ENCODE measurements at regions not wholly inside any gene's neighbourhood (a gene's known extent, or its start where the extent isn't known, plus 50 kb on each side); places are given as distances from the start of the nearest gene placed in this dataset.

DNA sequence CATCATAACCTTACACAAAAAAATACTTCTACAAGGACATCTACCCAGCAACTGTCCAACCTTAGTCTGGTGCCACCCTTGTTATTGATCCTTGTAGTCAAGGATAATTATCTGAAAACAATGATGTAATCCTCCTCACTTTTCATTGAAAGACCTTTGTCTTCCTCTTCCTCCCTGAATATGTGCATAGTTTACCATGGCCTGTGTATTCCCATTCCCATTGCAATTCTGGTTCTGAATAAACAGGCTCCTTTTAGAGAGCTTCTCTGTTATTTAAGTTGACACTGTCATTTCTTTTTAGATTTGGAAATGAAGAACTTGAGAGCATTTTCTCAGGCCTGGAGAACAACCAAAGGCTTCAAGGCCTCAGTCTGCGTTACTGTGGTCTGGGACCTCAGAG is 53.3 kb upstream of the RNF7 start:
- H3K9ac ChIP-seq (ENCODE audit: low read depth, low read length): no peak overlapping the region
- H3K4me3 ChIP-seq (ENCODE audit: insufficient read depth, low read depth, low read length): no peak overlapping the region
- dilution Hi-C loops (cut with HindIII; ENCODE audit: low sequenced_read_pairs, unreplicated experiment): no loop called here
- H2AFZ ChIP-seq (replicated peaks; ENCODE audit: low read length, poor library complexity): no peak overlapping the region
- no peaks in the 10 kb centered on the region for H3K27me3 ChIP-seq (ENCODE audit: control insufficient read depth, insufficient read depth, low read length)
- ATAC-seq (ENCODE audit: low read depth): no peak
- ChIA-PET CTCF (no interaction called here), POLR2A (ENCODE audit: unreplicated experiment) (no interaction called here)
- H3K9me1 ChIP-seq (ENCODE audit: insufficient read depth, low read length): peaks cover 15% of the 10 kb centered on the region
- H3K4me1 ChIP-seq (ENCODE audit: control insufficient read depth, insufficient read depth, low read length): peaks cover 8% of the 10 kb centered on the region; the same call in 1 of the 2 replicates
- H3K56ac ChIP-seq (ENCODE audit: extremely low read depth, insufficient read depth, low read length): no peak overlapping the region
- no peak for TF ChIP-seq MXI1 (IDR thresholded peaks at IDR 0.05; ENCODE audit: borderline replicate concordance, low read depth, low read length)
- TF ChIP-seq MAFK (IDR thresholded peaks at IDR 0.05; ENCODE audit: low read depth, low read length): no peak
- TF ChIP-seq FOS (IDR thresholded peaks at IDR 0.05; ENCODE audit: low read depth, low read length): no peak
- TF ChIP-seq, protein P1, sequence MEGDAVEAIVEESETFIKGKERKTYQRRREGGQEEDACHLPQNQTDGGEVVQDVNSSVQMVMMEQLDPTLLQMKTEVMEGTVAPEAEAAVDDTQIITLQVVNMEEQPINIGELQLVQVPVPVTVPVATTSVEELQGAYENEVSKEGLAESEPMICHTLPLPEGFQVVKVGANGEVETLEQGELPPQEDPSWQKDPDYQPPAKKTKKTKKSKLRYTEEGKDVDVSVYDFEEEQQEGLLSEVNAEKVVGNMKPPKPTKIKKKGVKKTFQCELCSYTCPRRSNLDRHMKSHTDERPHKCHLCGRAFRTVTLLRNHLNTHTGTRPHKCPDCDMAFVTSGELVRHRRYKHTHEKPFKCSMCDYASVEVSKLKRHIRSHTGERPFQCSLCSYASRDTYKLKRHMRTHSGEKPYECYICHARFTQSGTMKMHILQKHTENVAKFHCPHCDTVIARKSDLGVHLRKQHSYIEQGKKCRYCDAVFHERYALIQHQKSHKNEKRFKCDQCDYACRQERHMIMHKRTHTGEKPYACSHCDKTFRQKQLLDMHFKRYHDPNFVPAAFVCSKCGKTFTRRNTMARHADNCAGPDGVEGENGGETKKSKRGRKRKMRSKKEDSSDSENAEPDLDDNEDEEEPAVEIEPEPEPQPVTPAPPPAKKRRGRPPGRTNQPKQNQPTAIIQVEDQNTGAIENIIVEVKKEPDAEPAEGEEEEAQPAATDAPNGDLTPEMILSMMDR (conservative IDR thresholded peaks at IDR 0.05; ENCODE audit: low read depth, low read length): no peak
- no peak for TF ChIP-seq MAZ (IDR thresholded peaks at IDR 0.05; ENCODE audit: borderline replicate concordance, low read depth, low read length)
- TF ChIP-seq SMC3 (IDR thresholded peaks at IDR 0.05; ENCODE audit: low read depth, low read length): no peak
- TF ChIP-seq POLR2A (IDR thresholded peaks at IDR 0.05; ENCODE audit: low read depth, low read length): no peak
- TF ChIP-seq BHLHE40 (IDR thresholded peaks at IDR 0.05; ENCODE audit: low read depth, low read length): no peak
- no peak for TF ChIP-seq CHD1 (IDR thresholded peaks at IDR 0.05; ENCODE audit: low read depth, low read length)
- TF ChIP-seq, protein P2, sequence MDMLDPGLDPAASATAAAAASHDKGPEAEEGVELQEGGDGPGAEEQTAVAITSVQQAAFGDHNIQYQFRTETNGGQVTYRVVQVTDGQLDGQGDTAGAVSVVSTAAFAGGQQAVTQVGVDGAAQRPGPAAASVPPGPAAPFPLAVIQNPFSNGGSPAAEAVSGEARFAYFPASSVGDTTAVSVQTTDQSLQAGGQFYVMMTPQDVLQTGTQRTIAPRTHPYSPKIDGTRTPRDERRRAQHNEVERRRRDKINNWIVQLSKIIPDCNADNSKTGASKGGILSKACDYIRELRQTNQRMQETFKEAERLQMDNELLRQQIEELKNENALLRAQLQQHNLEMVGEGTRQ (IDR thresholded peaks at IDR 0.05; ENCODE audit: low read depth, low read length): no peak
- no peak for TF ChIP-seq RAD21 (IDR thresholded peaks at IDR 0.05; ENCODE audit: low read length)
- no peak for TF ChIP-seq CEBPB (IDR thresholded peaks at IDR 0.05; ENCODE audit: low read depth, low read length)
- TF ChIP-seq, protein P3, sequence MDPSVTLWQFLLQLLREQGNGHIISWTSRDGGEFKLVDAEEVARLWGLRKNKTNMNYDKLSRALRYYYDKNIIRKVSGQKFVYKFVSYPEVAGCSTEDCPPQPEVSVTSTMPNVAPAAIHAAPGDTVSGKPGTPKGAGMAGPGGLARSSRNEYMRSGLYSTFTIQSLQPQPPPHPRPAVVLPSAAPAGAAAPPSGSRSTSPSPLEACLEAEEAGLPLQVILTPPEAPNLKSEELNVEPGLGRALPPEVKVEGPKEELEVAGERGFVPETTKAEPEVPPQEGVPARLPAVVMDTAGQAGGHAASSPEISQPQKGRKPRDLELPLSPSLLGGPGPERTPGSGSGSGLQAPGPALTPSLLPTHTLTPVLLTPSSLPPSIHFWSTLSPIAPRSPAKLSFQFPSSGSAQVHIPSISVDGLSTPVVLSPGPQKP (IDR thresholded peaks at IDR 0.05; ENCODE audit: borderline replicate concordance, low read depth, low read length): no peak
- H2BK15ac ChIP-seq (ENCODE audit: low read depth, low read length): no peak overlapping the region
- H2BK120ac ChIP-seq (ENCODE audit: low read depth, low read length): no peak overlapping the region
- no peak overlapping the region for H3K4me2 ChIP-seq (ENCODE audit: low read depth, low read length)
- H3K79me1 ChIP-seq (ENCODE audit: low read depth in 1 of 2, low read length in 2 of 2): no peaks in the 10 kb centered on the region; a peak in 1 of 4 replicates
- in situ Hi-C loops (cut with MboI; ENCODE audit: low sequenced_read_pairs): no loop called here
- no peak overlapping the region for H2AK5ac ChIP-seq (ENCODE audit: low read depth, low read length)
- no peak overlapping the region for H3K4ac ChIP-seq (ENCODE audit: low read depth, low read length)
- H4K91ac ChIP-seq (ENCODE audit: insufficient read depth, low read depth, low read length): no peak overlapping the region
- no CpG with 5 or more reads among the region's 1 CpG for WGBS, 2 experiments (ENCODE audit: extremely low coverage in 2 of 2, insufficient read length in 1 of 2)
- no peak overlapping the region for H3K18ac ChIP-seq (ENCODE audit: low read depth, low read length)
- H2BK5ac ChIP-seq (ENCODE audit: low read depth, low read length, poor library complexity, severe bottlenecking): no peak overlapping the region
- H2AK9ac ChIP-seq (replicated peaks; ENCODE audit: low read depth, low read length, poor library complexity): no peak overlapping the region
- H4K5ac ChIP-seq (ENCODE audit: low read depth, low read length): no peak overlapping the region
- intact Hi-C loops (cut with micrococcal nuclease): no loop called here
- DNase-seq: no peak
- H3K14ac ChIP-seq (replicated peaks; ENCODE audit: low read depth, low read length): no peak overlapping the region
- no peak overlapping the region for H2BK20ac ChIP-seq (ENCODE audit: low read depth, low read length)
- H3K36me3 ChIP-seq (ENCODE audit: control insufficient read depth, insufficient read depth, low read length): no peaks in the 10 kb centered on the region
- no peak overlapping the region for H3K23ac ChIP-seq (ENCODE audit: low read depth, low read length)
- no peak overlapping the region for H3K27ac ChIP-seq (ENCODE audit: insufficient read depth, low read length)
- no peak overlapping the region for H4K8ac ChIP-seq (ENCODE audit: low read depth in 2 of 2, low read length in 2 of 2)
- BruUV-seq (replicated peaks): no TSS peak
- no peaks in the 10 kb centered on the region for H3K9me3 ChIP-seq (ENCODE audit: control insufficient read depth, insufficient read depth, low read length)
- no peaks in the 10 kb centered on the region for H4K20me1 ChIP-seq (ENCODE audit: insufficient read depth, low read length)

All from IMR-90 (cell line).